GM06990 (cell line): ENCODE measurements at regions not wholly inside any gene's neighbourhood (a gene's known extent, or its start where the extent isn't known, plus 50 kb on each side); places are given as distances from the start of the nearest gene placed in this dataset.

ENCODE experiments used
- DNase-seq: peaks from one replicate; pipeline ENCODE4 v3.0.0-alpha.2; 2011; ENCODE audit not compliant: insufficient read length; ENCODE audit errors: extremely low read depth
- H3K27me3 ChIP-seq: replicated peaks from 2 replicates; pipeline ENCODE4 v1.6.0; 2011; ENCODE audit warnings: low read length; ENCODE audit not compliant: control insufficient read depth, insufficient read depth
- H3K36me3 ChIP-seq: 2 replicates; pipeline ENCODE4 v1.5.1; 2011; ENCODE audit warnings: low read length; ENCODE audit not compliant: control insufficient read depth, insufficient read depth
- H3K4me3 ChIP-seq: replicated peaks from 2 replicates; pipeline ENCODE4 v1.5.1; 2011; ENCODE audit warnings: low read depth, mild to moderate bottlenecking, control low read depth, low read length
- CTCF ChIP-seq: IDR thresholded peaks from 2 replicates; pipeline ENCODE4 v1.5.1; 2011; ENCODE audit warnings: low read length, control low read depth, mild to moderate bottlenecking, inconsistent platforms; ENCODE audit not compliant: insufficient read depth, poor library complexity, severe bottlenecking

DNA sequence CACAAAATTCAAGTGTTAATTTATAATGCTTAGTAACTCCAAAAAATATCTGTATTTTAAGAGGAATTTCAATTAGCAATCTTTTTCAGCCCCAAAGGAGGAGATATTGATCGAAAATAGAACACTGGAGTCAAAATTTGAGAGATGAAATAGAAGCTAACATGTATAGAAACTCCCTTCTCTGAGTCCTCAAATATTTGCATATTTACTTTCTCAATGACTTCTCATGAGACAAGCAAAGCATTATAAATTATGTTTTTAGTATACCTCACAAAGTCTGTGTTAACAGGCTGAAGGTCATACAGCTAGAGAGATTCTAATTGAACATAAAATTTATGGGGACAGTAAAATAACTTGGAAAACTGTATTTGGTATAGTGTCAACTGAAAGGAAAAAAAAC, 260.5 kb downstream of the GPAM start:
- DNase-seq: no peak

GRCh38 chr10:111926286-111926685, 257.3 kb downstream of the GPAM start:
- H3K27me3 ChIP-seq: no peaks in the 10 kb centered on the region
- TF ChIP-seq CTCF: no peak
- H3K4me3 ChIP-seq: no peak overlapping the region
- no peak for DNase-seq
- no peaks in the 10 kb centered on the region for H3K36me3 ChIP-seq

More for the DNA sequence above, 260.5 kb downstream of the GPAM start:
- no peak for TF ChIP-seq CTCF
- H3K27me3 ChIP-seq: no peaks in the 10 kb centered on the region
- no peak overlapping the region for H3K4me3 ChIP-seq
- no peaks in the 10 kb centered on the region for H3K36me3 ChIP-seq

DNA sequence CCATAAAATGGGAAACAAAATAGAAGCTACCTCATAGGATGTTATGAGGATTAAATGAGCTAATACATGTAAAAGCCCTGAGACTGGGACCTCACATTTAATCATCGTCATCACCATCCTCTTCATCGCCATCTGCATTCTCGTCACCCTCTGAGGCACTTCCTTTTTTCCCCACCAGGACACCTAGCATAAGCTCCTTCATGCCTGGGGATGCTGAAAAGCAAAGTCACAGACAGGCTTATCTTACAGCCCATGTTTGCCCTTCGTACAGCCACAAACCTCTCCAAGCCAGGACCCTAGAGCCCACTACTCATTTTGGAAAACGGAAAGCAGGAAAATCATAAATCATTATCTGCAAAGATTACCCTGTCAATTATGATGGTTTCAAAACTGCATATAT, 249.6 kb downstream of the GPAM start:
- no peak for DNase-seq
- no peak overlapping the region for H3K4me3 ChIP-seq
- H3K27me3 ChIP-seq: no peaks in the 10 kb centered on the region
- no peaks in the 10 kb centered on the region for H3K36me3 ChIP-seq
- no peak for TF ChIP-seq CTCF

DNA sequence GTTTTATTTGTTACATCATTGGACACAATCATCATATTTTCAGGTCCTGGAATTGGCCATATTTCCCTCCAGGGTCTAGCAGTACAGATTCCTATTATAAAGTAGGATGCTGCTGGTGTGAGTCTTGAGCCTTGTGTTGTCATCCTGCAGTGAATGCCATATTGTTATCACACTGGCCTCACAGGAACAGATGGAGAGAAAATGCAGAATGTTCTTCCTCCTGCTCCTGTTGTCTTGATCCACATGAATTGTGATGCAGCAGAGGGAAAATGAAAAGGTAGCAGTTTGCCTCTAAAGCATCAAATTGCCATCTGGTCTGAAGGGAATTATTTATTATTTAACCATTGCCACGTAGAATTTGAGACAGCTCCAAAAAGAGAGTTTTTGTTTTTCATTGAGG, 248.6 kb downstream of the GPAM start:
- DNase-seq: no peak
- Histone ChIP-seq H3K36me3 (no peaks in the 10 kb centered on the region), H3K4me3 (no peak overlapping the region), H3K27me3 (no peaks in the 10 kb centered on the region)
- TF ChIP-seq CTCF: no peak

GRCh38 chr10:111936143-111936542, 247.4 kb downstream of the GPAM start:
- DNase-seq: no peak
- no peak for TF ChIP-seq CTCF
- H3K27me3 ChIP-seq: no peaks in the 10 kb centered on the region
- H3K36me3 ChIP-seq: no peaks in the 10 kb centered on the region
- H3K4me3 ChIP-seq: no peak overlapping the region

DNA sequence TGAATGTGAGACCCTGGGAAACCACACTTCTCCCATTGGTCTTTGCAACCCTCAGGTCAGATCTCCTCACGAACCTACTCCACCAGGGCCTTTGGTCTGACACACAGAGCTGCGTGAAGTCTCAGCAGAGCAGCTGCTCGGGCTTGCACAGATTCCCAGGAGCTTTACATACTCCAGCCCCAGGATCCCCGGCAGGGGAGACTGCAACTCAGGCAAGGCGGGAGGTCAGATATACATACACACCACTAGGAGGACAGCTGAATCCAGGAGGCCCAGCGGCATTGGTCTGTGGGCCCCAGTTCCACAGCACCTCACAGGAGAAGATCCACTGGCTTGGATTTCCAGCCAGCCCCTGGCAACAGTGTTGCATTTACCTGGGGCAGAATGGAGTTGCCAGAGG, 239.2 kb downstream of the GPAM start:
- Histone ChIP-seq H3K4me3 (no peak overlapping the region), H3K36me3 (no peaks in the 10 kb centered on the region), H3K27me3 (no peaks in the 10 kb centered on the region)
- no peak for DNase-seq
- TF ChIP-seq CTCF: no peak
